ENCODE measurements at regions not wholly inside any gene's neighbourhood (a gene's known extent, or its start where the extent isn't known, plus 50 kb on each side); places are given as distances from the start of the nearest gene placed in this dataset.

GRCh38 chr9:88723751-88724150 is 188.8 kb downstream of the NXNL2 start:
- no peak for TF ChIP-seq CTCF (IDR thresholded peaks at IDR 0.05)
- TF ChIP-seq ZFX (IDR thresholded peaks at IDR 0.05; ENCODE audit: borderline replicate concordance): no peak

Data from 22Rv1 (cell line).